GM20000 (cell line): ENCODE measurements at regions not wholly inside any gene's neighbourhood (a gene's known extent, or its start where the extent isn't known, plus 50 kb on each side); places are given as distances from the start of the nearest gene placed in this dataset.

Experiments used
- DNase-seq: peaks from one replicate; pipeline ENCODE4 v3.0.0; 2012; ENCODE audit warnings: low spot score
- TF ChIP-seq, protein P1 (sequence below): IDR thresholded peaks from 2 replicates; pipeline ENCODE4 v1.5.1; 2012; ENCODE audit warnings: mild to moderate bottlenecking, control low read depth; ENCODE audit errors: extremely low read depth, missing control alignments

DNA sequence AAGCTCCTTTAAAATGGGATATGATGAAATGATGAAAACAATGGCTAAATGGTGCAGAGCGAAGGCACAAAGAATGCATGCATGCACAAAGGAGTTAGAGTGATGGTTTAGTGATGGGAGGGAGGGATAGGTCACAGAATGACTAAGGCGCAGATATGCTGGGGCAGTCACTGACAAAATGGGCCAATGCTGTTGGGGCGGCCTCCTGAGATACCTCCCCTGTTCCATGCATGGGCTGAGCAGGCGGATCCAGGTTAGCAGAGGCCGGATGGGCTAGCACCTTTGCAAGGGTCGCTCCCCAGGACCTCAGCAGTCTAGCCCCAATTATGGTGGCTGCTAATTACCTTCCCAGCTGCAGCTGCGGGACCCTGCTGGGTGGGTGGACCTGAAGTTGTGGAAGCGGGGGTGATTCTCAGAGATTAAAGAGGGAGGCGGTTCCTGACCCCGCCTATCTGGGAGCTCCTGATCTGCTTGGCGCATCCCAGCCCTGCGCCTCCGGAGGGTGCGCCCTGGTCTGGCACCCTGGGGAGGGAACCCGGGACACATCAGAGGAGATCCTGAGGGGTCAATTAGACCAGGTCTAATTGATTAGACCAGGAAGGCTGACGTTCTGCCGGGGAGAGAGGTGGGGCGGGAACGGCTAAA lies 175.0 kb downstream of the CYP26A1 start:
- DNase-seq = no peak
- TF ChIP-seq, protein P1, sequence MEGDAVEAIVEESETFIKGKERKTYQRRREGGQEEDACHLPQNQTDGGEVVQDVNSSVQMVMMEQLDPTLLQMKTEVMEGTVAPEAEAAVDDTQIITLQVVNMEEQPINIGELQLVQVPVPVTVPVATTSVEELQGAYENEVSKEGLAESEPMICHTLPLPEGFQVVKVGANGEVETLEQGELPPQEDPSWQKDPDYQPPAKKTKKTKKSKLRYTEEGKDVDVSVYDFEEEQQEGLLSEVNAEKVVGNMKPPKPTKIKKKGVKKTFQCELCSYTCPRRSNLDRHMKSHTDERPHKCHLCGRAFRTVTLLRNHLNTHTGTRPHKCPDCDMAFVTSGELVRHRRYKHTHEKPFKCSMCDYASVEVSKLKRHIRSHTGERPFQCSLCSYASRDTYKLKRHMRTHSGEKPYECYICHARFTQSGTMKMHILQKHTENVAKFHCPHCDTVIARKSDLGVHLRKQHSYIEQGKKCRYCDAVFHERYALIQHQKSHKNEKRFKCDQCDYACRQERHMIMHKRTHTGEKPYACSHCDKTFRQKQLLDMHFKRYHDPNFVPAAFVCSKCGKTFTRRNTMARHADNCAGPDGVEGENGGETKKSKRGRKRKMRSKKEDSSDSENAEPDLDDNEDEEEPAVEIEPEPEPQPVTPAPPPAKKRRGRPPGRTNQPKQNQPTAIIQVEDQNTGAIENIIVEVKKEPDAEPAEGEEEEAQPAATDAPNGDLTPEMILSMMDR = no peak

DNA sequence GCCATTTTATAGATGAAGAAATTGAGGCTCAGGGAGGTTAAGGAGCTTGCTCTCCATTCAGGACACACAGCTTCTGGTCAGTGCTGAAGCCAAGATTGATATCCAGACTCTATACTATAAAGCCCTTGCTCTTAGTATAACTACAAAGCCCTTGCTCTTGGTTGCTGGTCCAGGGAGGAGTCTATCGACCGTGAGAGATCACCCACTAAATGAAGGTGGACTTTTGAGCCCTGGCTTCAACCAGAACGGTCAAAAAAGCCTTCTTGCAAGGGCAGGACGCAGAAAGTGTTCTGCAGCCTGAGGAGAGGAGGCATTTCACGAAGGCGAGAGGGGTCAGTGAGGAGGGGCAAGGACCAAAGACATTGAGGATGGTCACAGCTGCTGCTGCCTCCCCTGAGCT lies 176.3 kb downstream of the CYP26A1 start:
- no peak for DNase-seq
- TF ChIP-seq, protein P1 = no peak

DNA sequence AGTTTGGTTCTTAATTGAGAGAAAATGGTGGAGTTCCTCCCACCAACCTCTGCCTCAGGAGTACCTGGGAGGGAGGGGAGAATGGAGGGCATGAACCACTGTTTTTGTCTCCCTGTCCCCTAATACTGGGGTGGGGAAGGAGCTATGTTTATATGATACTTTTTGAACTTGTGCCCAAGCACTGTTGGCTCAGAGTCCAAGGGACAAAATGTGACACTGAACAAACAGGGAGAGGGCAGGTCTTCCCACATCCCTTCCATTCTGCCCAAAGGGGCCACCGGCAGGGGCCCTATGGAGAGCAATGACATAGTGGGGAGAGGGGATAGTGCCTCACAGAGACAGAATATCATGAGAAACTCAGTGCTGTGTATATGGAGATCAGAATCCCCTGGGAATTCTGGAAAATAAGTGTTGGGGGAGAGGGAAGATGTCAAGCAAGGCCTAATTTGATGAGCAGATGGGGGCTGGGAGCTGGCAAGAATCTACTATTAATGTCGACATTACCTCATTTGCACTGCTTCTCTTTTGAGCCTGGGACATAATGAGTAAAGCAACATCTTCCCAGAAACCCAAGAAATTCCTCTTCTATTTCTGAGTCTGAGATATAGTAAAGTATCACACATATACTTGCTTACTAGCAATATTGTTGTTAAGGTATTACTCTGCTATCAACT lies 180.6 kb downstream of the CYP26A1 start:
- DNase-seq = no peak
- TF ChIP-seq, protein P1 = no peak

DNA sequence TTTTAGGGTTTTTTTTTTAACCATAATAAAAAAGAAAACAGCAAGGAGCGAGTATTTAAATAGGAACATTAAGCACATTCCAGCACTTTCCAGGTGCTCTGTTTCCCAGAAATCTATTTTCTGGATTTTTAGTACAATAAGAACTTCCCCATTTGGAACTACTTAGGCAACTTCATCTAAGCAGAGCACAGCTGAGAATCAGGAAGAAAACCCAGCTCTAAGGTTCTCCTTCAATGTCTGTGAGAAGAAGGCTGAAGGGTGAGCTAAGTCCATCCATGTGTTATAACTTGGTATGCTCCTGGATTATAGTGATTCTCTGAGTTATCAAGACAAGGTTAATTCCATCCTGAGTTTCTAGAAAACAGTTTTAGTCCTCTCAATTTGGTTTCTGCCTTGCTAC lies 181.9 kb downstream of the CYP26A1 start:
- TF ChIP-seq, protein P1 = no peak
- no peak for DNase-seq
